Islet precursor cell (in vitro differentiated cells): ENCODE measurements at regions not wholly inside any gene's neighbourhood (a gene's known extent, or its start where the extent isn't known, plus 50 kb on each side); places are given as distances from the start of the nearest gene placed in this dataset.
A peak's percentile ranks its signal among the peaks of the same experiment; 100 is the strongest.
"Not testable (repeated sequence)": the region's sequence is repeated elsewhere in the genome, so short reads cannot be mapped to it uniquely, and the experiment has no call there.

Source experiments
- DNase-seq: peaks from one replicate; pipeline ENCODE4 v3.0.0-alpha.2; 2018

- no peak for DNase-seq
Measured at GRCh38 chr12:28776913-28777422, 372.1 kb upstream of the FAR2 start.

DNA sequence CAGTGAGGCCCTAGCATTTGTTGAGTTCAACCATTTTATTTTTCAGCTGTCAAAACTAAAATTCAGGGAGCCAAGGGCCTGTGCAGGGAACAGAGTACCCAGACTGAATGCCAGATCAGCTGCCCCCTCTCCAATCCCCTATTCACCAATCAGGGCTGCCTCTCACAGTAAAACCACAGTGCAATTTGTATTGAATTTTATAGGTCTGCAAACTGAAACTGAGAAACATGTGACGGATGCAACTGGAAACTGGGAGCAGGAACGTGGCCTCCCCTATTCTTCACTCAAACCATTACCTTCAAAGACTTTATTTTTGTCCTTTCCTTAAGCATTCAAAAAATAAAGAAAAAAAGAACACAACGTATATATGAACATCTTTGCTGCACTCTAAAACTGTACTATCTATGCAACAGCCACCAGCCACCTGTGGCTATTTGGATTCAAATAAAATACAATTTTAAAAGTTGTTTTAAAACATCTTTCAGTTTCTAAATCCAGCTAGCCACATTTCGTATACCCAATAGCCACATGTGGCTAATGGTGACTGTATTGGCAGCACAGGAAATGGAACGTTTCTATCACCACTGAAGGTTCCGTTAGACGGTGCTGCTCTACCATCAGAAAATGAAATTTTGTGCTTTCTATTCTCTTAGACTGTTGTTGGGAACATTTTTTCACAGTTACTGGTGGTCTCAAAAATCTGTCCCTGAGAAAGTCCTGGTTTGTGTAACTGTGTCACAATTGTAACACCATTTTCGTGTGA lies 371.3 kb upstream of the FAR2 start:
- no peak for DNase-seq

DNA sequence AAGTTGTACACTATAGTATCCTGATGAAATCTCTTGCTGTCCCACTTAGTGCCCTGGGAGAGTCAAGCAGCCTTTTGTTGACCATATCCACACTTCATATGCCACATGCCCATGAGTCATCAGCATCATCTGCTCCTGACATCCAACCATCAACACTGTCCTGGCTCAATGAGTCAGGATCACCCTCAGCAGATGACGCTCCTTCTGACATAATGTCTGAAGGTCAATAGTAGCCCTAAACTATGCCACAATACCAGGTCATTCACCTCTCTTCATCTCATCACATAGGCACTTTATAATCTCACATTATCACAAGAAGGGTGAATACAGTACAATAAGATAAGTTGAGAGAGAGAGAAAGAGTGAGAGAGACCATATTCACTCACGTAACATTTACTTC lies 369.0 kb upstream of the FAR2 start:
- DNase-seq = peak; percentile 71

DNA sequence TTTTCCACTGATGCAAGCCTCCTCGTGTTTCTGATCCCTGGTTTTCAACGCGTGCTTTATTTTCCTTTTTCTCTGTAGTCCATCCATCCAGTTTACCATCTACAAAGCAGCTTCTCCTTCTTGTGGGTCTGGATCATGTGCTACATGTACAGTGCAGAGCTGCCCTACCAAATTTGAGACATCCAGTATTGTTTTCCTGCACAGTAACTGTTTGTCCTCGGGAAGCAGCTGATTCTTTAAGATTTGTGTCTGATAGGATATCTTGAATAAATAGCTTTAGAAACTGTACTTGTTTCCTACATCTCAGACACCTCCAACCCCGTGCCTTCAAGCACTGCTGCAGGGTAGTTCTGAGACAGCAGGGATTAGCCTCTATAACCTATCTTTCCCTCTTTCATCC lies 368.1 kb upstream of the FAR2 start:
- DNase-seq = no peak

DNA sequence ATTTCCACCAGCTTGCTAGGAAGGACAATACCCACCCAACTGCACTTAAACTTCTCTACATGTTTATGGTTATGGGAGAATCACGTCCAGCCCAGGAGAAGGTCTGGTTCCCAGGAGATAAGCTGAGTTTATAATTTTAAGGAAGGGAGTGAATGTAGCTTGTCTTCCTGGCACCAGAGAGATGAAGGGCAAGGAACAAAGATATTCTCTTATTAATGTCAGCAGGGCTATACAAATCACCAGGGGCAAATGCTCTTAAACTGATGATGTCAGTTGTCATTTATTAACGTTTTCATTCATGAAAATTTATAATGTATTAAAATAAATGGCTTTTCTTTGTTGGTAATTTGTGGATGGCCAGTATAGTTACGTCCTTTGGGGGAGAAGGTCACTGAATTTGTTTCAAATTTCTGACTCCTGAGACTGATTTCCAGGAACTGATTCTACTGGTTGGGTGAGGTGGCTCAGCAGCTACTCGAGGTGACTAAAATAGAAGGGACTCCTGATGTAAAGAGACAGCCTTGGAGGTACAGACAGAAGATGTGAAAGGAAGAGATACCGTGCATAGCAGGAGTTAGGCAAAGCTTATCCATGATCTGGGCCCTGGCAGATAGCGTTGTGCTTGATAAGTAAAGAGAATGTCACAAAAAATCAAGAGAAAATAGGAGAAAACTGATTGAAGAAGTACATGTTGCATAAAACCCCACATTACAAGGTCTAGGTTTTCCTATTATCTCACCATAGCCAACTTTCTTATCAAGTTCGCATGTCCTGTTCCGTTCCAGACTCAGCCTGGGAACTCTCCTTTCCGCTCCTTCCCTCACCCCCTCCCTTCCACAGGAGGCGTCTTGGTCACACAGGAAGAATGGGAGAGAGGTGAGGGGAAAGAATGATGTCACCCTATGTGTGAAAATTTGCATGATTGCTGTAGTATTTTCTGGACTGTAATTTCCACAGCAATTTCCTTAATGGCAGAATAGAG lies 367.1 kb upstream of the FAR2 start:
- no peak for DNase-seq

GRCh38 chr12:28782812-28783211 lies 366.3 kb upstream of the FAR2 start:
- no peak for DNase-seq

- no peak for DNase-seq
Measured at GRCh38 chr12:28787151-28787550, 361.9 kb upstream of the FAR2 start.

DNA sequence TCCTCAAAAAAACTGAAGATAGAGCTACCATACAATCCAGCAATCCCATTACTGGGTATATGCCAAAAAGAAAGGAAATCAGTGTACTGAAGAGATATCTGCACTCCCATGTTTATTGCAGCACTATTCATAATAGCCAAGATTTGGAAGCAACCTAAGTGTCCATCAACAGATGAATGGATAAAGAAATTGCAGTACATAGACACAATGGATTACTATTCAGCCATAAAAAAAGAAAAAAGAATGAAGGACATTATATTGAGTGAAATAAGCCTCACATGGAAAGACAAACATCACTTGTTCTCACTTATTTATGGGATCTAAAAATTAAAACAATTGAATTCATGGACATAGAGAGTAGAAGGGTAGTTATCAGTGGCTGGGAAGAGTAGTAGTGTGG lies 360.8 kb upstream of the FAR2 start:
- DNase-seq = not testable (repeated sequence)

- DNase-seq = no peak
Measured at GRCh38 chr12:28793581-28794151, 355.4 kb upstream of the FAR2 start.

- DNase-seq = no peak
Measured at GRCh38 chr12:28794211-28794610, 354.9 kb upstream of the FAR2 start.

GRCh38 chr12:28794786-28795185 lies 354.3 kb upstream of the FAR2 start:
- DNase-seq = no peak

DNA sequence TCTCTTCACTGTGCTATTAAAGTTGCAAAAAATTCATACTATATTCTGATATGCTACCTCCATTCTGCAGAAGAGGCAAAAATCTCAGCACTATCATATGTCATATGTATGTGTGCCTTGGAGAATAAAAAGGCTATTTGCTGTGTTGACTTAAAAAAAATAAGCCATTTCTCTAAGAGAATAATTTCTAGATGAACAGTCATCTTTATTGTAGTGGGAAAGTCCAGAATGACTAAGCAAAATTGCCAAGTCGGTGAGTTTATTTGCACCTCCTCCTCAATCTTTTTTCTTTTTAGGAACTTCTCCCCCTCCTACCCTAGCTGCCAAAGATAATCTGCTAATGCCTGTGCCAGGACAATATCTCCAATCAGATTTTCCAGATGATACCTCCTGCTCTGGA lies 353.8 kb upstream of the FAR2 start:
- no peak for DNase-seq

GRCh38 chr12:28799348-28799747 lies 349.7 kb upstream of the FAR2 start:
- DNase-seq = peak; percentile 33

DNA sequence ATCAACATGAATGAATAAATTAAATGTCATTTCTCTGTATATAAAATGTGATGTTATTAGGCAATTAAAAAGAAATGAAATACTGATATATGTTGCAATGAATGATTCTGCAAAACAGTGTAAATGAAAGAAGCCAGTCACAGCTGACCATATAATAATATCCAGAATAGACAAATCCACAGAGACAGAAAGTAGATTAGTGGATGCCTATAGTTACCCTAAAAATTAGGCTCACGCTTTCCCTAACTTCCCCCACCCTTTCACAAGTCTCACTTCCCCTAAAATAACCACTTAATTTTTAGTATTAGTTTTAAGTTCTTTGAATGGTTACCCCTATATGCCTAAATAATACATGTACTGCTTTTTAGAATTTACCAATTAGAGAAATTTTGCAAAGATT lies 348.9 kb upstream of the FAR2 start:
- no peak for DNase-seq

DNA sequence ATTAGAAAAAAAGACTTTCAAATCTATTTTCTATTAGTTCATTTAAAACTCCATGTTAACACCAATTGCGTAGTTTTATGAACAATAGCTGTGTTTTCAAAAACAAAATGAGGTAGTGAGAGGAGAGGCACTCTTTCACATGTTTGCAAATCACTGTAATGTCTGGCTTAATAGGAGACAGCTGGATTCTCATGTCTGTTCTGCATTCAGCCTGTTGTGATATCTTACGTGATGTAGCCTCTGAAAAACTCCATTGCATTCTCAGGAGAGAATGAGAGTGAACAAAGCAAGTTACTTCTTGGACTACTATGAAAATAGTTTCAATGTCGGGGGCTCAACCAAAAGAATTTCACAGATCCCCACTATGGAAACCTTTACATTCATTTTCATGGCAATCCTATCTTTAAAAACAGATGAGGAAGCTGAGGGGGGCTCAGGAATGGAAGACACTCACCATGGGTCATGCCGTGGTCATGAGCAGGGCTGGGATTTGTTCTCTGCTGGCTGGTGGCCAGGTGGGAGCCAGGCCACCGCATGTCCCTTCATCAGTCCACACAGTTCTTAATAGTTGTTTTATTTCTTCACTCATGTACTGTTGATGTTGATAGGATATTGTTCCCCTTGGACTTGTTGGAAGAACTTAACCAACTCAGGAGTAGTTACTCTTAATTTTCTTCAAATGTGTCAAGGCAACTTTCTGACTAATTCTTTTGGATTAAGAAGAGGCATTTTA lies 346.2 kb upstream of the FAR2 start:
- peak; percentile 43 for DNase-seq

DNA sequence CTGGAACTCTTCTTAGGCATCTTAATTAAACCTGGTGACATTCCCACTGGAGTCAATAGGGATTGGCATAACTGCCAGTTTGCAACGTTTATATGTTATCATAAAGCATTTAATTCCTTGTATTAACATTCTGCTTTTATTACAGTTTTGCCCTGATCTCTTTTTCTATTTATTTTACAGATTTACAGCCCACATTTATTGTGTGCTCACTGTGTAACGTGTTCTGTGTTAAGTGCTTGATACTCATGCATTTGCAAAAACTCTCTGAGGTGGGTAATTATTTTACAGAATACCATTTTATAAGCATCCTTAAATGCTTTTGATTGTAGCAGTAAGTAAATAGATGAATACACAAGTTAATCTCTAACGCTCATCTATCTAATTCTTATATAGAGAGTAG lies 341.5 kb upstream of the FAR2 start:
- no peak for DNase-seq

- DNase-seq = no peak
Measured at GRCh38 chr12:28811457-28811856, 337.6 kb upstream of the FAR2 start.

DNA sequence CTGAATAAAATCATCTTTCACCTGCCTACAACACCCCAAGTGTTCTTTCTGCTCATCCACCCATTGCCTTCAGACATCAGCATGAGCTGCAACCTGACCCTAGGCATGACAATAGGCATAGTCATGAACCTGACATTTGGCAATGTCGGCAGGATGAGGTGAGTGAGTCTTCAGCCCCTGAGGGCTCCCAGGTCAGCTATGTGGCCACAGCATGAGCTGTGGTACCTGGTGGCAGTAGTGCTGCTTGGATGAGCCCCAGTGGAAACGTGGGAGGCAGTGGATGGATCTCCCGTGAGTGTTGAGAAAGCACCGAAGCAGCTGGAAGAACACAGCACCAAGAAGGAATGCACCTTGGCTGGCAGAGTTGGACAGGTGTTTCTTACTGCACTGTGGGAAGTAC lies 334.8 kb upstream of the FAR2 start:
- DNase-seq = no peak

DNA sequence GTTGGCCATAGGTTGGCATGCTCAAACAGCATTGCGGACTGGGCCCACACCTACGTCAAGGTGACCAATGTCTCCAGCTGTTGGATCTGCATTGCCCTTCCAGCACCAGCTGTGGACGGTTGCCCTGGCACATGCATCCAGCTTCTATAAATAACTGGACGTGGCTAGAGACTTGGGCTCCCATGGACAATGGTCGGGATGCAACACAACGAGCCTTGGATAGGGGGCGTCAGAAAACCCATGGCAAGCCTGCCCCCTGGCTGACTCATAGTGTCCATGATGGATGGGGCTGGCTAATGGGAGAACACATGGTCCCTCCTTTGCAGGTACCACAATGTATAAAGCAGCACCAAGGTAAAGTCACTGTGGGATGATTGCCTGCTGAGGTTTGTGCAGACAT lies 331.6 kb upstream of the FAR2 start:
- DNase-seq = no peak

DNA sequence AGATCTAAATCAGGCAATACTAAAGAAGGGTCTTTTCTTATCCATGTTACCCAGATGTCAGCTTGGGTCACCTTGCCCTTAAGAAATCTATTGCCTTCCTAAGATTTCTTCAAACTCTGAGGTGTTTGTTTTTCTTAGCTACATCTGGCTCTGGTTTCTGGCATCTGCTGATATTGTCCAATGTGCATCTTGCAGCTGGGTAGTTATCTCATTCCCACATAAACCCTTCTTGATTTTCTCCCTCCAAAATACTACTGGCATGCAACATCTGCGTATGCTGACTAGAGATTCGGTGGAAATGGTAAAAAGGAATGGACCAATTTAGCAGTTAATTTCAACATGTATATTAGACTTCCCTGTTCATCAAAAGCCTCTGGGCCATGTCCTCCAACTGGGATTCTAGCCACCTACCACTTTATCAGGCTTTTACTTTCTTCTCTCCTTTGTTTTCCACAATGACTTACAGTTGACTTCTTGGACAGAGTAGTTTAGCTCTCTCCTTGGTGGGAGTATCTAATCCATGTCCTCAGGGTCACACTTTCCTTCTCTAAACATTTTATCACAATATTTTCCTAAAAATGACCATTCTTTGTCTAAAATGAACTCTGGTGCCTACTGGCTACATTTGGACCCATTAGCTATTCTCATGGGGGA lies 324.8 kb upstream of the FAR2 start:
- no peak for DNase-seq

GRCh38 chr12:28824849-28825248 lies 324.2 kb upstream of the FAR2 start:
- DNase-seq = no peak

GRCh38 chr12:28826766-28827165 lies 322.3 kb upstream of the FAR2 start:
- DNase-seq = no peak
